ENCODE measurements at regions not wholly inside any gene's neighbourhood (a gene's known extent, or its start where the extent isn't known, plus 50 kb on each side); places are given as distances from the start of the nearest gene placed in this dataset.
"Not testable (repeated sequence)": the region's sequence is repeated elsewhere in the genome, so short reads cannot be mapped to it uniquely, and the experiment has no call there.

DNA sequence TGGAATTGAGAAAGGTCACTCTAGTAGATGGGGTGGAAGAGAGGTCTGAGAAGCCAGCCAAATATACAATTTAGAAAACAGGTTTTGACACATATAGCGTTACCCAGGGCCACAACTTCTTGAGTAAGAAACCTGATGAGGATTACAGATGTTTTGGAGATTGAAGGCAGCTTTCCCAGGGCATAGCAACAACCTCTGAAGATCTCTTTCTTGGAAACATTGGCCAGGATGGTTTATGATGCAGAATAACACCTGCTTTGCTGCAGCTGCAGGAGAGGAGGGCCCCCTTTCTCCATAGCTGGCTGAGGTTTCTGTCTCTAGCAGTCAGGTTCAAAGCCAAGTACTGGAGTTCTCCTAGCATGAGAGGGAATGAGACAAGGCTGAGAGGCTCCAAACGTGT lies 75.1 kb upstream of the NUP50 start:
- no peaks in the 10 kb centered on the region for H3K27me3 ChIP-seq
- no peak overlapping the region for H3K27ac ChIP-seq
- H3K4me3 ChIP-seq, result no peak overlapping the region
- H3K9me3 ChIP-seq (replicated peaks), result no peaks in the 10 kb centered on the region
- no peak for DNase-seq
- H3K36me3 ChIP-seq, result no peaks in the 10 kb centered on the region
- peaks cover 4% of the 10 kb centered on the region for H3K4me1 ChIP-seq

DNA sequence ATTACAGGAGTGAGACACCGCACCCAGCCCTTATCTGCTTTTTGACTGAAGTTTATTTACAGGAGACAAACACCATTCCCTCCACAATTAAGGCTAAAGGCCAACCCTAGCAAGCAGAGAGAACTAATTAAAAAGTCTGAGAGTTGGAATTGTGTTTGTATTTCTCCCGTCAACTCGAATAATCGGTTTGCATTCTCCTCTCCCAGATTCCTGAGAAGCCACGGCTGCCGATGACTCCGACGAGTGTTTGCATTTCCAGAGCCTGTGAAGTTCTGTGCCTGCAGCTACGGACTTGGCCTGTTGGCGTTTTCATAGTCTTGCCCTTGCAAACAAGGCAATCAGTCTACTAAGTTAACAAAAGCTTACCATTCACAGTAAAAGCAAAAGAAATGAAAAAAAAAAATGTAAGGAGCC lies 73.2 kb upstream of the NUP50 start:
- Histone ChIP-seq H3K36me3 (no peaks in the 10 kb centered on the region), H3K4me1 (no peaks in the 10 kb centered on the region), H3K4me3 (no peak overlapping the region), H3K27me3 (no peaks in the 10 kb centered on the region), H3K27ac (no peak overlapping the region), H3K9me3 (replicated peaks) (no peaks in the 10 kb centered on the region)
- no peak for DNase-seq

DNA sequence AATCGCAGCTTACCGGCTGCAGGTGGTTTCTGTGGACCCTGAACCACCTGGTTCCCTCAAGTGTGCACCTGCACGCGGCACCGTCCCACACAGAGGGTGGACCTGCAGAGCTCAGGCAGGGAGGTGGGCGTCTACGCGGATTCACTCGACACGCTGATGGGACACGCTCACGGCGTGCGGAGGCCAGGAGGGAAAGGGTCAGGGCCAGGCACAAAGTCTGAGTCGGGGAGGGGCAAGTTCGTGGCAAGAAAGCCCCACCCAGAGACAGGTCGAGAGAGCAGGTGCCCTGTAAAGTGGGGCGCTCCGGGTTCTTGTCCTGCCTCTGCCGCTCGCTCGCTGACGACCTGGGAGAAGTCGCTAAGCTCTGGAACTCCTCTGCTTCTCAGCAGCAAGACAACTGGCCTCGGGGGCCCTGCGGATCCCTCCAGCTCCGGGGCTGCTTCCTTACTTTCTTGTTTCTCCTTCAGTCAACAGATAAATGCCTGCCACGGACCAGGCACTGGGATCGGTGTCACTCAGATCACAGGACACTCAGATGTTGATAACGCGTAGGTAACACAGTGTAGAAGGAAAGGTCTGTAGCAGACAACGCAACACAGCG lies 72.4 kb upstream of the NUP50 start:
- Histone ChIP-seq H3K4me1 (no peaks in the 10 kb centered on the region), H3K27ac (no peak overlapping the region), H3K27me3 (no peaks in the 10 kb centered on the region), H3K36me3 (no peaks in the 10 kb centered on the region), H3K4me3 (no peak overlapping the region), H3K9me3 (replicated peaks) (no peaks in the 10 kb centered on the region)
- DNase-seq, result no peak

DNA sequence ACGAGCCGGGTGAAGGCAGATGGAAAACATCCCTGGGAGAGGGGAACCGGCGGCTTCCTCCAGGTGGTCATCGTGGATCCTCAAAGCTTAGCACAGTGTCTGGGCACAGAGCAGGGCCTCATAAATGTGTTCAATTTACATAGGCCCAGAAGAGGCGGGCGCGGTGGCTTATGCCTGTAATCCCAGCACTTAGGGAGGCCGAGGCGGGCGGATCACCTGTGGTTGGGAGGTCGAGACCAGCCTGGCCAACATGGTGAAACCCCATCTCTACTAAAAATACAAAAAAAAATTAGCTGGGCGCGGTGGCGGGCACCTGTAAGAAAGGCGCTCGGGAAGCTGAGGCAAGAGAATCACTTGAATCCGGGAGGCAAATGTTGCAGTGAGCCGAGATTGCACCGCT lies 71.8 kb upstream of the NUP50 start:
- H3K4me3 ChIP-seq; H3K4me1 ChIP-seq; H3K27ac ChIP-seq; H3K9me3 ChIP-seq (replicated peaks); H3K36me3 ChIP-seq; H3K27me3 ChIP-seq; DNase-seq: not testable (repeated sequence)

DNA sequence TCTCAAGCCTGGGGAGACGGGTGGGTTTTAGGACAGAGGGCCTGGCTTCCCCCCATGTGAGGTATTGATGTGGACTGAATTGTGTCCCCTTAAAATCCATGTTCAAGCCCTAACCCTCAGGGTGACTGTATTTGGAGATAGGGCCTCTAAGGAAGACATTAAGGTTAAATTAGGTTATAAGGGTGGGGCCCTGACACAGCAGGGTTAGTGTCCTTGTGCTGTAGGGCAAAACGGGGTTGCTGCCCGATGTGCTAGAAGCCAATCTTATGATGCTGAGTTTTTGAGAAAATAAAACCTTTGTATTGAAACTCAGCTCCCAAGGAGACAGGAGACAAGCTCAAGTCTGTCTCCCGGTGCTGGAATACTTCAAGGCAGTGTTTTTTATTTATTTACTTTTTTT lies 71.1 kb upstream of the NUP50 start:
- H3K36me3 ChIP-seq, result no peaks in the 10 kb centered on the region
- no peaks in the 10 kb centered on the region for H3K27me3 ChIP-seq
- no peak overlapping the region for H3K4me3 ChIP-seq
- H3K4me1 ChIP-seq, result no peaks in the 10 kb centered on the region
- no peak for DNase-seq
- H3K9me3 ChIP-seq (replicated peaks), result no peaks in the 10 kb centered on the region
- H3K27ac ChIP-seq, result no peak overlapping the region

DNA sequence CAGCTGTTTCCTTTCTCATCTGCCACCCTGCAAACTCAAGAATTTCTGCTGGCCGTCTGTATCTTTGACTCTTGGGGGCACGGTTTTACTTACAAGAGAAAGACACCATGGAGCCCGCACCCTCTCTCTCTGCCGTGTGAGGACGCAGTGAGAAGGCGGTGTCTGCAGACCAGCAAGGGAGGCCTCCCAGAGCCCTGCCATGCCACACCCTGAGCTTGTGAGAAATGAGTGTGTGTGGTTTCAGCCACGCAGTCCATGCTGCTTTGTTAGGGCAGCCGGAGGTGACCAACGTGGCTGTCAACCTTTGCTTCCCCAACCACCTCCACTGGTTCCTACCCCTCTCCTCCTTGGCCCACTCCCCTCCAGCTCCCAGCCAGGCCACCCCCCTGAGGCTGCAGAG lies 70.1 kb upstream of the NUP50 start:
- Histone ChIP-seq H3K9me3 (replicated peaks) (no peaks in the 10 kb centered on the region), H3K4me3 (no peak overlapping the region), H3K4me1 (no peaks in the 10 kb centered on the region), H3K27me3 (no peaks in the 10 kb centered on the region), H3K27ac (no peak overlapping the region), H3K36me3 (no peaks in the 10 kb centered on the region)
- no peak for DNase-seq

DNA sequence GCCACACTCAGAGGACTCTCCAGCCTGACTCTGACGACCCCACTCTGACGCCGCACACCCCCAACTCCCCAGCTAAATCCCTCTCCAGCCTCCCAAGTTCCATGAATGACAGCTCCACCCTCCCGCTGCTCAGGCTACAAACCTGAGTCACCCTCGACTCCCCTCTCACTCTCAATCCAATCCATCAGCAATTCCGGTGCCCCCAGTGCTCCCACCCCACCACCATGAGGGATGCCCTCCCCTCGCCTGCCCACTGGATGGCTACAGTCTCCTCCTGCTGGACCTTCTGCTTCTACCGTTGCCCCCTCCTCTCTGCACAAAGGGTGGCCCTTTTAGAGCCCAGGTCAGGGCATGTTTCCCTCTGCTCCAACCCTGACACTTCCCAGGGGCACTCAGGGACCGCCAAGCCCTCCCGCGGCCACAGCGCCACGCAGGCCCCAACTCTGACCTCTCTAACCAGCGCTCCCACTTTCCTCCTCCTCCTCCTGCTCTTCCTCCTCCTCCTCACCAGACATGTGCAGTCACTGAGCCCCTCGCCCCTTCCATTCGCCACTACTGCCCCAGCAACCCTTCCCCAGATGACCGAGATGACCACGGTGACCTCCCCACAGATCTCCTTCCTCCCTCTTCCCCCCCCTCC lies 69.5 kb upstream of the NUP50 start:
- no peaks in the 10 kb centered on the region for H3K36me3 ChIP-seq
- no peak overlapping the region for H3K4me3 ChIP-seq
- no peak for DNase-seq
- H3K27me3 ChIP-seq, result no peaks in the 10 kb centered on the region
- no peaks in the 10 kb centered on the region for H3K9me3 ChIP-seq (replicated peaks)
- H3K27ac ChIP-seq, result no peak overlapping the region
- H3K4me1 ChIP-seq, result no peaks in the 10 kb centered on the region

DNA sequence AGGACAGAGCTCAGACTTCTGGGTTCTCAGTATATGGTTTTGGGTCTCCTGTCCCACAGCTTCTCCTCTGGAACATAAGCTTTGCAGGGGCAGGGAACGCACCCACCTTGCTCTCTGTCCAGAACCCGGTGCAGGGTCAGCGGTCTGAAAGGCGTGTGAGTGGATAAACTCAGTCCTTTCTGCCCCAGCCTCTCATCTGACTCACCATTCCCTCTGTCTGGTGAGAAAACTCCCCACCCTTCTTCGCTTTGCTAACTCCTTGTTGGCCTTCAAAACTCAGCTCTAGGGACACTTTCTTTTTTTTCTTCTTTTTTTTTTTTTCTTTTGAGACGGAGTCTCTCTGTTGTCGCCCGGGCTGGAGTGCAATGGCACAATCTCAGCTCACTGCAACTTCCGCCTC lies 68.9 kb upstream of the NUP50 start:
- Histone ChIP-seq H3K9me3 (replicated peaks) (no peaks in the 10 kb centered on the region), H3K4me3 (no peak overlapping the region), H3K27ac (no peak overlapping the region), H3K36me3 (no peaks in the 10 kb centered on the region), H3K27me3 (no peaks in the 10 kb centered on the region), H3K4me1 (no peaks in the 10 kb centered on the region)
- no peak for DNase-seq

DNA sequence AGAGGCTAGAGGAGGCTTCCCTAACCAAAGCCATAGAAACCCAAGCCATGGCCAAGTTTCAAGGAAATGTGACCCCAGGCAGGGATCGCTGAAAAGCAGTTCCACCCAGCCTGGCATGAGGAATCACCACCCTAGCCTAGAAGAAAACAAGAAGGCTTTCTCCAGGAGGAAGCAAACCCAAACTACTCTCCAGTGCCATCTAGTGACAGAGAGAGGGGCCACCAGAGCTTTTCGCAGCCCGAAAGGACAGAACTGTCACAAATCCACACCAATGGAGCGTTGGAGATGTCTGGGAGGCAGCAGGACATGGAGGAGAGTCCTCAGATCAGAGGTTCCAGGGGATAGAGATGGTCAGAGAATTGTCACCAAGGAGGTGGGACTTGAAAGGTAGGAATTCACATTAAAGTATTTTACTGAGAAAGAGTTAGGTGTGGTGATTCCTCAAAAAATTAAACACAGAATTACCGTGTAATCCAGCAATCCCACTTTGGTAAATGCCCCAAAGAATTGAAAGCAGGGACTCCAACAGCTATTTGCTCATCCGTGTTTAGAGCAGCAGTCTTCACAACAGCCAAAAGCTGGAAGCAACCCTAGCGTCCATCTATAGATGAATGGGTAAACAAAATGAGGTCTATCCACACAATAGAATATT lies 67.3 kb upstream of the NUP50 start:
- DNase-seq, result peak; percentile 43 to 78
- Histone ChIP-seq H3K4me1 (no peaks in the 10 kb centered on the region), H3K27ac (no peak overlapping the region), H3K27me3 (no peaks in the 10 kb centered on the region), H3K9me3 (replicated peaks) (no peaks in the 10 kb centered on the region), H3K36me3 (no peaks in the 10 kb centered on the region), H3K4me3 (no peak overlapping the region)

DNA sequence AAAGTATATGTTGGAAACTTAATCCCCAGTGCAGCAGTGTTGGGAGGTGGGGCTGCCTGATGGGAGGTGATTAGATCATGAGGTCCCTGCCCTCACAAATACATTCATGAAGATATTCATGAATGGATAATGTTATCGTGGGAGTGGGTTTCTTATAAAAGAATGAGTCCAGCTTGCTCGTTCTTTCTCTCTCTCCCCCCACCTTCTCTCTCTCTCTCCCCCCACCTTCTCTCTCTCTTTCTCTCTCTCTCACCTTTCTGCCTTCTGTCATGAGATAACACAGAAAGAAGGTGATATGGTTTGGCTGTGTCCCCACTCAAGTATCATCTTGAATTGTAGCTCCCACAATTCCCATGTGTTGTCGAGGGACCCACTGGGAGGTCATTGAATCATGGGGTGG lies 66.7 kb upstream of the NUP50 start:
- H3K27me3 ChIP-seq, result no peaks in the 10 kb centered on the region
- no peak for DNase-seq

DNA sequence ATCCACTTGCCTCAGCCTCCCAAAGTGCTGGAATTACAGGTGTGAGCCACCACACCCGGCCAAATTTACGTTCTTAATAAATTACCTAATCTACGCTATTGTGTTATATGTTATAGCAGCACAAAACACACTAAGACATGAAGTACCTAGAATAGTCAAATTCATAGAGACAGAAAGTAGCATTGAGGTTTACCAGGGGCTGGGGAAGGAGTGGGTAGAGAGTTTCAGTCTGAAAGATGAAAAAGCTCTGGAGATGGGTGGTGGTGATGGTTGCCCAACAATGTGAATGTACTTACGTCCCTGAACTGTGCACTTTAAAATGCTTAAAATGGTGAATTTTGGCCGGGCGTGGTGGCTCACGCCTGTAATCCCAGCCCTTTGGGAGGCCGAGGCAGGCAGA lies 65.7 kb upstream of the NUP50 start:
- Histone ChIP-seq H3K27me3 (no peaks in the 10 kb centered on the region), H3K9me3 (replicated peaks) (no peaks in the 10 kb centered on the region), H3K4me3 (no peak overlapping the region), H3K4me1 (no peaks in the 10 kb centered on the region), H3K36me3 (no peaks in the 10 kb centered on the region), H3K27ac (no peak overlapping the region)
- DNase-seq, result no peak

More for the DNA sequence above, 66.7 kb upstream of the NUP50 start:
- Histone ChIP-seq H3K9me3 (replicated peaks) (no peaks in the 10 kb centered on the region), H3K4me1 (no peaks in the 10 kb centered on the region), H3K36me3 (no peaks in the 10 kb centered on the region), H3K27ac (no peak overlapping the region), H3K4me3 (no peak overlapping the region)

DNA sequence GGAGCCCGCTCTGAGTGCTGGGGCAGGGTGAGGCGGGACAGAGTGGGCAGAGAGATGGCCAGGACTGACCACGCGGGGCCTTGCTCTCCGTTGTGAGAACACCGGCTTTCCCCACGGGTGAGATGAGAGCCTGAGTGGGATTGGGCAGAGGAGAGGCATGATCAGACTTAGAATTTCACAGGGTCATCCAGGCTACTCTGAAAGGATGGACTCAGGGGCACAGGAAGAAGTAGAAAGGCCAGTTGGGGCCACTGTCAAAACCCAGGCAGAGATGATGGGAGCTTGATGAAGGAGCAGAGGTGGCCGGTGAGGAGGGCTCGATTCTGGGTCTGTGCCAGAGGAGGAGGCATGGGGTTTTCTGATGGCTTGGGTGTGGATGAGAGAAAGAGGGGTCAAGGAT lies 63.8 kb upstream of the NUP50 start:
- no peak for DNase-seq
- Histone ChIP-seq H3K4me1 (no peaks in the 10 kb centered on the region), H3K9me3 (replicated peaks) (no peaks in the 10 kb centered on the region), H3K4me3 (no peak overlapping the region), H3K27me3 (no peaks in the 10 kb centered on the region), H3K36me3 (no peaks in the 10 kb centered on the region), H3K27ac (no peak overlapping the region)

DNA sequence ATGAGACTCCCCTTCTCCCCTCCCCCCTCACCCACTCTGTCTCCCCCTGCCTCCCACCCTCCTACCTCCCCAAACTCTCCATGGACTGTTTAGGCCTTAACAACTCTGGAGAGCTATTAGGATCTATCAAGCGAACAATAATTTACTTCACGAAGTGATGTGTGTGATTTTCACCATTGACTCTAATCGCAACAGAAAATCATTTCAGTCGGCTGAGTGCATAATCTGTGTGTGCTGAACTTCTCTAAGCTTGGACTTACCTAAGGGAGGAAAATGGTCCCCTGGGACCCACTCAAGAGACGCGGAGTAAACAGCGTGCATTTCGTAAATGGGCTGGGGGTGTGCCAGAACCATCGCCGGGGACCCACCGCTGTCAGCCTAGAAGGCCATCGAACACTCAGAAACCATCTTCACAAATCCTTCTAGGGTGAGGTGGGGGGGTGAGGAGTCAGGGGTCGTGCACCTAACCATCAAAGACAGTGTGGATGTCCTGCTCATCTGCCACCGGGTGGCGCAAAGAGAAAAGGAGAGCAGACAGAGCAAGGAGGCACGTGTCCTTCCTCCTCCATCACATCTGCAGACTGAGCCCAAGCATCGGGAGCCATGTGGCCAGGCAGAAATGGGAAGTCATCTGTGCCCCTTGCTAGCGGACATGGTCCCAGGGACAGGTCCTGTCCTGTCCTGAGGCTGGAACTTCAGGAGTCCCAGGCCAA lies 62.1 kb upstream of the NUP50 start:
- no peaks in the 10 kb centered on the region for H3K36me3 ChIP-seq
- no peaks in the 10 kb centered on the region for H3K4me1 ChIP-seq
- H3K9me3 ChIP-seq (replicated peaks), result no peaks in the 10 kb centered on the region
- H3K27ac ChIP-seq, result no peak overlapping the region
- no peaks in the 10 kb centered on the region for H3K27me3 ChIP-seq
- no peak overlapping the region for H3K4me3 ChIP-seq
- DNase-seq, result peak; percentile 42 to 58

DNA sequence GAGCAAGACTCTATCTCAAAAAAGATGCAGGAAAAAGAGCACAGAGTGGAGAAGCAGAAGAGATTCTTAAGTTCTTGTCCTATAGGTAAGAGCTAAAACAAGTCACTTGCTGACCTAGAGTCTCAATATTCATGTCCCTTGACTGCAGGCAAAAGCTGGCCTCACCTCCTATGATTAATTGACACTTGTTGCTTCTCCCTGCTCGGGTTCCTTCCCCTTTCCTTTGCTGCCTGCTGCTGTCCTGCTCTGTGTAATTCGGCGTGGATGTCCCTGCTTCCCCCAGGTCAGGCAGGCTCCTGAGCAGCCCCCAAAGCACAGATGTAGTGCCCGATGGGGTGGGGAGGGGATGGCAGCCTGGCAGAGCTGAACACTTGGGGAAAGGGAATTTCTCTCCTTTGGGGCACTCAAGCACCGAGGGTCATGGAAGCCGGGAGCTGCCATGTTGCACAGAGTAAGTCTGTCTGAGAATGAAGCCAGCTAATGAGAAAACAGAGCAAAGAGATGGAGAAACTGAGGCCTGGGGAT lies 60.8 kb upstream of the NUP50 start:
- H3K27me3 ChIP-seq, result no peaks in the 10 kb centered on the region
- H3K4me1 ChIP-seq, result no peaks in the 10 kb centered on the region
- no peaks in the 10 kb centered on the region for H3K9me3 ChIP-seq (replicated peaks)
- no peak overlapping the region for H3K27ac ChIP-seq
- DNase-seq, result no peak
- no peak overlapping the region for H3K4me3 ChIP-seq
- H3K36me3 ChIP-seq, result no peaks in the 10 kb centered on the region

DNA sequence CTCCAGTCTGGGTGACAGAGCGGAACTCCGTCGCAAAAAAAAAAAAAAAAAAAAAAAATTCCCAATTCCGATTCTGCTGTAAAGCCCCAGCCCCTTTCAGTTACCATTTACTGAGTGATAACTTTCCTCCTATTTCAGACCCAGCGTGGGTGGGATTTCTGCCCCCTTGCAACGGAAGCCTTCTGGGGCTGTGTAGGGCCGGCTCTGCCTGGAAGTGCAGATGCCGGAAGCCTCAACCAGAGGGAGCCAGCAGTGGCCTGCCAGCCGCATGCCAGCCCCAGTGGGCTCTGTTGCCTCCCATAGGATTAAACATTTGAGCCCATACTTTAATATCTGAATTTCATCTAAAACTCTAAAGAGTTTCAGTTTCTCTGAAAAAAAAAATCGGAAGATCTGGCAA lies 60.0 kb upstream of the NUP50 start:
- no peak overlapping the region for H3K4me3 ChIP-seq
- H3K27me3 ChIP-seq, result no peaks in the 10 kb centered on the region
- no peak for DNase-seq
- H3K9me3 ChIP-seq (replicated peaks), result no peaks in the 10 kb centered on the region
- no peak overlapping the region for H3K27ac ChIP-seq
- H3K36me3 ChIP-seq, result no peaks in the 10 kb centered on the region
- H3K4me1 ChIP-seq, result no peaks in the 10 kb centered on the region
